GM23248 (cell line): ENCODE measurements at regions not wholly inside any gene's neighbourhood (a gene's known extent, or its start where the extent isn't known, plus 50 kb on each side); places are given as distances from the start of the nearest gene placed in this dataset.

ENCODE experiments used
- EZH2 ChIP-seq: fragments of 200-600 bp; sonication (generic); IDR thresholded peaks from 2 replicates; pipeline ENCODE4 v1.6.1; 2018; ENCODE audit warnings: antibody characterized with exemption, mild to moderate bottlenecking; ENCODE audit not compliant: insufficient read depth, poor library complexity, severe bottlenecking
- EZH2phosphoT487 ChIP-seq: fragments of 200-600 bp; sonication (generic); IDR thresholded peaks from 2 replicates; pipeline ENCODE4 v1.6.1; 2018; ENCODE audit warnings: antibody characterized with exemption, moderate library complexity, mild to moderate bottlenecking, low read depth; ENCODE audit not compliant: insufficient read depth

- TF ChIP-seq EZH2phosphoT487 (no peak), EZH2 (no peak)
Observed at GRCh38 chr11:27285761-27286160, 77.3 kb downstream of the CCDC34 start.
